Right cardiac atrium (tissue), 5 donors: ENCODE measurements at regions not wholly inside any gene's neighbourhood (a gene's known extent, or its start where the extent isn't known, plus 50 kb on each side); places are given as distances from the start of the nearest gene placed in this dataset.

ENCODE experiments used
- ATAC-seq, 2 donors: fragments of 200-7000 bp; cut with Tn5 transposase; one replicate each; pipeline versions ENCODE4 v1.8.0 to v1.9.1; 2020; ENCODE audit warnings: moderate library complexity in 2 of 2, mild to moderate bottlenecking in 1 of 2
- DNase-seq, 3 donors: peaks; one replicate each; pipeline ENCODE4 v3.0.0-alpha.2; 2020
- H3K27ac ChIP-seq: one replicate; pipeline ENCODE4 v1.5.1; 2013; ENCODE audit warnings: mild to moderate bottlenecking, low read length, control low read depth, moderate library complexity
- H3K27me3 ChIP-seq: one replicate; pipeline ENCODE4 v1.6.1; 2013; ENCODE audit not compliant: control insufficient read depth, insufficient read depth
- H3K4me1 ChIP-seq: one replicate; pipeline ENCODE4 v1.6.1; 2013; ENCODE audit warnings: low read length; ENCODE audit not compliant: control insufficient read depth, insufficient read depth
- H3K4me3 ChIP-seq: one replicate; pipeline ENCODE4 v1.5.1; 2013; ENCODE audit warnings: low read length, control low read depth
- H3K9me3 ChIP-seq: one replicate; pipeline ENCODE4 v1.6.1; 2013; ENCODE audit warnings: low read length; ENCODE audit not compliant: control insufficient read depth
- WGBS: extraction: QIAGEN DNeasy Blood & Tissue Kit; methylation state at CpG from one replicate; pipeline ENCODE4 v1.1.7; 2013; 5-methylcytosine and 5-hydroxymethylcytosine counted together
- intact Hi-C, 4 donors: fragments of 100-400 bp; cut with DNase I; formaldehyde crosslinking; loops; one replicate each; pipeline versions ENCODE4 v1.11.0 to v1.14.0; 2022 to 2023
- donor health status: healthy with polysubstance abuse.
- donor health status: DM: no; HTN: yes; CAD: no.
- donor health status: DM: no; HTN: no; CAD: no.
- donor health status: DM: no; HTN: yes; CAD: no; lungs with severe emphysema.
- donor health status: DM: yes; HTN: yes; CAD: no.

- Histone ChIP-seq H3K27ac (no peak overlapping the region), H3K4me3 (no peak overlapping the region), H3K27me3 (no peaks in the 10 kb centered on the region), H3K4me1 (no peaks in the 10 kb centered on the region), H3K9me3 (no peaks in the 10 kb centered on the region)
- intact Hi-C loops, result no loop called here
- 73% methylated on average over 4 of the region's 4 CpGs for WGBS
- DNase-seq (no peak), ATAC-seq (no peak)
These were observed 321.6 kb upstream of the ITGA1 start for GRCh38 chr5:52466113-52466512.

GRCh38 chr5:52466749-52467520, 320.8 kb upstream of the ITGA1 start:
- ATAC-seq (no peak), DNase-seq (no peak)
- Histone ChIP-seq H3K27me3 (no peaks in the 10 kb centered on the region), H3K4me3 (no peak overlapping the region), H3K9me3 (no peaks in the 10 kb centered on the region), H3K4me1 (no peaks in the 10 kb centered on the region), H3K27ac (no peak overlapping the region)
- 56% methylated on average over 7 of the region's 7 CpGs for WGBS
- intact Hi-C loops, result no loop called here

GRCh38 chr5:52468976-52469375, 318.7 kb upstream of the ITGA1 start:
- no peaks in the 10 kb centered on the region for H3K9me3 ChIP-seq
- no peak overlapping the region for H3K4me3 ChIP-seq
- intact Hi-C loops, result no loop called here
- no peak for DNase-seq
- H3K27ac ChIP-seq, result no peak overlapping the region
- H3K4me1 ChIP-seq, result no peaks in the 10 kb centered on the region
- no peaks in the 10 kb centered on the region for H3K27me3 ChIP-seq
- 59% methylated on average over 1 of the region's 1 CpG for whole genome bisulfite sequencing
- no peak for ATAC-seq

- ATAC-seq, result no peak
- Histone ChIP-seq H3K4me1 (no peaks in the 10 kb centered on the region), H3K4me3 (no peak overlapping the region), H3K27ac (no peak overlapping the region), H3K27me3 (no peaks in the 10 kb centered on the region), H3K9me3 (no peaks in the 10 kb centered on the region)
- 81% methylated on average over 5 of the region's 5 CpGs for WGBS
- intact Hi-C loops, result no loop called here
- DNase-seq, result no peak
These were observed 318.3 kb upstream of the ITGA1 start for GRCh38 chr5:52469420-52469819.

- DNase-seq, result no peak
- H3K4me1 ChIP-seq, result no peaks in the 10 kb centered on the region
- no peak overlapping the region for H3K4me3 ChIP-seq
- intact Hi-C loops, result no loop called here
- ATAC-seq, result no peak
- no peaks in the 10 kb centered on the region for H3K9me3 ChIP-seq
- WGBS, result 73% methylated on average over 1 of the region's 1 CpG
- no peaks in the 10 kb centered on the region for H3K27me3 ChIP-seq
- no peak overlapping the region for H3K27ac ChIP-seq
These were observed 317.9 kb upstream of the ITGA1 start for GRCh38 chr5:52469835-52470234.

GRCh38 chr5:52476346-52476745, 311.4 kb upstream of the ITGA1 start:
- intact Hi-C loops, result no loop called here
- no peak overlapping the region for H3K4me3 ChIP-seq
- ATAC-seq (no peak), DNase-seq (no peak)
- no peaks in the 10 kb centered on the region for H3K4me1 ChIP-seq
- WGBS, result 91% methylated on average over 1 of the region's 1 CpG
- no peak overlapping the region for H3K27ac ChIP-seq
- no peaks in the 10 kb centered on the region for H3K9me3 ChIP-seq
- H3K27me3 ChIP-seq, result no peaks in the 10 kb centered on the region

- Histone ChIP-seq H3K9me3 (no peaks in the 10 kb centered on the region), H3K4me1 (no peaks in the 10 kb centered on the region), H3K27ac (no peak overlapping the region), H3K27me3 (no peaks in the 10 kb centered on the region), H3K4me3 (no peak overlapping the region)
- intact Hi-C loops, result no loop called here
- ATAC-seq (no peak), DNase-seq (no peak)
- WGBS, result 90% methylated on average over 1 of the region's 1 CpG
These were observed 306.5 kb upstream of the ITGA1 start for GRCh38 chr5:52481201-52481600.

- Histone ChIP-seq H3K4me1 (no peaks in the 10 kb centered on the region), H3K27ac (no peak overlapping the region), H3K9me3 (no peaks in the 10 kb centered on the region), H3K4me3 (no peak overlapping the region), H3K27me3 (no peaks in the 10 kb centered on the region)
- ATAC-seq (no peak), DNase-seq (no peak)
- 73% methylated on average over 2 of the region's 2 CpGs for WGBS
- intact Hi-C loops, result no loop called here
These were observed 305.9 kb upstream of the ITGA1 start for GRCh38 chr5:52481851-52482250.

GRCh38 chr5:52491071-52491787, 296.5 kb upstream of the ITGA1 start:
- no peak for ATAC-seq
- Histone ChIP-seq H3K4me3 (no peak overlapping the region), H3K27ac (no peak overlapping the region), H3K4me1 (no peaks in the 10 kb centered on the region), H3K9me3 (no peaks in the 10 kb centered on the region), H3K27me3 (no peaks in the 10 kb centered on the region)
- intact Hi-C loops, result no loop called here
- WGBS, result 96% methylated on average over 4 of the region's 4 CpGs
- DNase-seq, result no peak

GRCh38 chr5:52491818-52492217, 295.9 kb upstream of the ITGA1 start:
- intact Hi-C loops, result no loop called here

GRCh38 chr5:52497133-52497693, 290.5 kb upstream of the ITGA1 start:
- 86% methylated on average over 4 of the region's 4 CpGs for WGBS

More at GRCh38 chr5:52491818-52492217, 295.9 kb upstream of the ITGA1 start:
- H3K27me3 ChIP-seq, result no peaks in the 10 kb centered on the region
- ATAC-seq (no peak), DNase-seq (no peak)
- H3K4me3 ChIP-seq, result no peak overlapping the region
- no peak overlapping the region for H3K27ac ChIP-seq
- H3K4me1 ChIP-seq, result no peaks in the 10 kb centered on the region
- H3K9me3 ChIP-seq, result no peaks in the 10 kb centered on the region

More at GRCh38 chr5:52497133-52497693, 290.5 kb upstream of the ITGA1 start:
- no peaks in the 10 kb centered on the region for H3K4me1 ChIP-seq
- ATAC-seq (no peak), DNase-seq (no peak)
- H3K27ac ChIP-seq, result no peak overlapping the region
- intact Hi-C loops, result no loop called here
- H3K27me3 ChIP-seq, result no peaks in the 10 kb centered on the region
- H3K9me3 ChIP-seq, result no peaks in the 10 kb centered on the region
- no peak overlapping the region for H3K4me3 ChIP-seq
